ENCODE measurements at regions not wholly inside any gene's neighbourhood (a gene's known extent, or its start where the extent isn't known, plus 50 kb on each side); places are given as distances from the start of the nearest gene placed in this dataset.

- no peaks in the 10 kb centered on the region for H3K9me3 ChIP-seq (replicated peaks)
- no peak overlapping the region for H3K4me3 ChIP-seq
- no peaks in the 10 kb centered on the region for H3K36me3 ChIP-seq
- DNase-seq = no peak
- H3K27ac ChIP-seq = no peak overlapping the region
- H3K27me3 ChIP-seq = no peaks in the 10 kb centered on the region
- H3K4me1 ChIP-seq = no peaks in the 10 kb centered on the region
Observed at GRCh38 chr1:81706650-81707435, 93.9 kb upstream of the ADGRL2 start.

GRCh38 chr1:81703756-81704463 lies 96.8 kb upstream of the ADGRL2 start:
- H3K4me3 ChIP-seq = no peak overlapping the region
- H3K27ac ChIP-seq = no peak overlapping the region
- no peaks in the 10 kb centered on the region for H3K36me3 ChIP-seq
- no peaks in the 10 kb centered on the region for H3K9me3 ChIP-seq (replicated peaks)
- no peak for DNase-seq
- H3K4me1 ChIP-seq = no peaks in the 10 kb centered on the region
- H3K27me3 ChIP-seq = no peaks in the 10 kb centered on the region

GRCh38 chr1:81703391-81703755 lies 97.4 kb upstream of the ADGRL2 start:
- no peak for DNase-seq
- Histone ChIP-seq H3K9me3 (replicated peaks) (no peaks in the 10 kb centered on the region), H3K27ac (no peak overlapping the region), H3K36me3 (no peaks in the 10 kb centered on the region), H3K4me3 (no peak overlapping the region), H3K4me1 (no peaks in the 10 kb centered on the region), H3K27me3 (no peaks in the 10 kb centered on the region)

GRCh38 chr1:81702903-81703302 lies 97.8 kb upstream of the ADGRL2 start:
- Histone ChIP-seq H3K9me3 (replicated peaks) (no peaks in the 10 kb centered on the region), H3K27ac (no peak overlapping the region), H3K4me3 (no peak overlapping the region), H3K27me3 (no peaks in the 10 kb centered on the region), H3K36me3 (no peaks in the 10 kb centered on the region), H3K4me1 (no peaks in the 10 kb centered on the region)
- no peak for DNase-seq

- no peak for DNase-seq
Observed at GRCh38 chr1:81702079-81702715, 98.5 kb upstream of the ADGRL2 start.

GRCh38 chr1:81700728-81701470 lies 99.8 kb upstream of the ADGRL2 start:
- H3K36me3 ChIP-seq = no peaks in the 10 kb centered on the region
- no peak overlapping the region for H3K4me3 ChIP-seq
- H3K27ac ChIP-seq = no peak overlapping the region
- H3K9me3 ChIP-seq (replicated peaks) = no peaks in the 10 kb centered on the region
- no peak for DNase-seq
- no peaks in the 10 kb centered on the region for H3K4me1 ChIP-seq
- H3K27me3 ChIP-seq = no peaks in the 10 kb centered on the region

More at GRCh38 chr1:81702079-81702715, 98.5 kb upstream of the ADGRL2 start:
- H3K9me3 ChIP-seq (replicated peaks) = no peaks in the 10 kb centered on the region
- no peak overlapping the region for H3K27ac ChIP-seq
- no peaks in the 10 kb centered on the region for H3K27me3 ChIP-seq
- H3K4me3 ChIP-seq = no peak overlapping the region
- H3K36me3 ChIP-seq = no peaks in the 10 kb centered on the region
- H3K4me1 ChIP-seq = no peaks in the 10 kb centered on the region

GRCh38 chr1:81699234-81699633 lies 101.5 kb upstream of the ADGRL2 start:
- H3K27ac ChIP-seq = no peak overlapping the region
- no peaks in the 10 kb centered on the region for H3K9me3 ChIP-seq (replicated peaks)
- no peak for DNase-seq
- no peaks in the 10 kb centered on the region for H3K36me3 ChIP-seq
- H3K4me1 ChIP-seq = no peaks in the 10 kb centered on the region
- no peak overlapping the region for H3K4me3 ChIP-seq
- no peaks in the 10 kb centered on the region for H3K27me3 ChIP-seq

GRCh38 chr1:81695741-81696140 lies 105.0 kb upstream of the ADGRL2 start:
- Histone ChIP-seq H3K27ac (no peak overlapping the region), H3K4me3 (no peak overlapping the region), H3K36me3 (no peaks in the 10 kb centered on the region), H3K4me1 (no peaks in the 10 kb centered on the region), H3K27me3 (no peaks in the 10 kb centered on the region), H3K9me3 (replicated peaks) (no peaks in the 10 kb centered on the region)
- peak in 1 of 2 experiments; percentile 27 for DNase-seq

- H3K4me1 ChIP-seq = peaks cover 3% of the 10 kb centered on the region; the same call in 1 of the 2 replicates
- H3K9me3 ChIP-seq (replicated peaks) = no peaks in the 10 kb centered on the region
- no peak overlapping the region for H3K4me3 ChIP-seq
- H3K27me3 ChIP-seq = no peaks in the 10 kb centered on the region
- H3K36me3 ChIP-seq = no peaks in the 10 kb centered on the region
- DNase-seq = no peak
- no peak overlapping the region for H3K27ac ChIP-seq
Observed at GRCh38 chr1:81693316-81693715, 107.4 kb upstream of the ADGRL2 start.

GRCh38 chr1:81690676-81691453 lies 109.9 kb upstream of the ADGRL2 start:
- no peak overlapping the region for H3K4me3 ChIP-seq
- H3K4me1 ChIP-seq = peaks cover 3% of the 10 kb centered on the region; the same call in 1 of the 2 replicates
- H3K36me3 ChIP-seq = no peaks in the 10 kb centered on the region
- DNase-seq = no peak
- no peak overlapping the region for H3K27ac ChIP-seq
- H3K27me3 ChIP-seq = no peaks in the 10 kb centered on the region
- no peaks in the 10 kb centered on the region for H3K9me3 ChIP-seq (replicated peaks)

- no peak for DNase-seq
- Histone ChIP-seq H3K27ac (no peak overlapping the region), H3K4me3 (no peak overlapping the region), H3K4me1 (peaks cover 3% of the 10 kb centered on the region; the same call in 1 of the 2 replicates), H3K9me3 (replicated peaks) (no peaks in the 10 kb centered on the region), H3K27me3 (no peaks in the 10 kb centered on the region), H3K36me3 (no peaks in the 10 kb centered on the region)
Observed at GRCh38 chr1:81689531-81689941, 111.2 kb upstream of the ADGRL2 start.

- no peak for DNase-seq
Observed at GRCh38 chr1:81682490-81682889, 118.2 kb upstream of the ADGRL2 start.

GRCh38 chr1:81681601-81682266 lies 119.0 kb upstream of the ADGRL2 start:
- Histone ChIP-seq H3K9me3 (replicated peaks) (no peaks in the 10 kb centered on the region), H3K4me3 (no peak overlapping the region), H3K36me3 (no peaks in the 10 kb centered on the region), H3K27ac (no peak overlapping the region), H3K27me3 (no peaks in the 10 kb centered on the region), H3K4me1 (peaks cover 35% of the 10 kb centered on the region)
- peak in 1 of 2 experiments; percentile 17 for DNase-seq

More at GRCh38 chr1:81682490-81682889, 118.2 kb upstream of the ADGRL2 start:
- Histone ChIP-seq H3K4me1 (peaks cover 35% of the 10 kb centered on the region), H3K9me3 (replicated peaks) (no peaks in the 10 kb centered on the region), H3K27ac (no peak overlapping the region), H3K27me3 (no peaks in the 10 kb centered on the region), H3K4me3 (no peak overlapping the region), H3K36me3 (no peaks in the 10 kb centered on the region)
